ENCODE measurements at regions not wholly inside any gene's neighbourhood (a gene's known extent, or its start where the extent isn't known, plus 50 kb on each side); places are given as distances from the start of the nearest gene placed in this dataset.

GRCh38 chr11:112519751-112520150, 259.1 kb upstream of the PLET1 start (continued):
- TF ChIP-seq AFF4 (CRISPR knock-in tag; IDR thresholded peaks at IDR 0.05; ENCODE audit: borderline replicate concordance) (no peak), SMAD4 (CRISPR knock-in tag; IDR thresholded peaks at IDR 0.05) (no peak), EMX1 (CRISPR knock-in tag; IDR thresholded peaks at IDR 0.05) (no peak)

GRCh38 chr11:112520354-112520753, 259.7 kb upstream of the PLET1 start:
- H3K4me3 Mint-ChIP-seq = no peak overlapping the region
- TF ChIP-seq ZMAT4 (CRISPR knock-in tag; IDR thresholded peaks at IDR 0.05) = no peak
- CTCF ChIA-PET = interaction anchor here (1.4 to 1.6 kb wide), 2 partner anchors 36 to 66 kb away, joined by 3 to 4 read pairs; no protein-coding TSS in a partner anchor
- no peak for DNase-seq (ENCODE audit: low spot score)
- H3K4me1 Mint-ChIP-seq = peaks cover 16% of the 10 kb centered on the region
- no peaks in the 10 kb centered on the region for H3K27me3 Mint-ChIP-seq (ENCODE audit: low read depth)
- POLR2A ChIA-PET = no interaction called here
- no peak for ATAC-seq
- H3K27ac Mint-ChIP-seq = no peak overlapping the region
- no peaks in the 10 kb centered on the region for H3K36me3 Mint-ChIP-seq
- peaks cover 5% of the 10 kb centered on the region for H3K9me3 Mint-ChIP-seq

GRCh38 chr11:112522536-112522935, 261.9 kb upstream of the PLET1 start:
- TF ChIP-seq FOXJ3 (CRISPR knock-in tag; IDR thresholded peaks at IDR 0.05; ENCODE audit: borderline replicate concordance) = no peak
- TF ChIP-seq NR2C2 (CRISPR knock-in tag; IDR thresholded peaks at IDR 0.05) = no peak
- no peak for TF ChIP-seq HMGXB4 (CRISPR knock-in tag; IDR thresholded peaks at IDR 0.05)
- no peak for TF ChIP-seq ATF3 (CRISPR knock-in tag; conservative IDR thresholded peaks at IDR 0.05)
- no peak for TF ChIP-seq ERG (CRISPR knock-in tag; IDR thresholded peaks at IDR 0.05)
- TF ChIP-seq ZSCAN18 (CRISPR knock-in tag; IDR thresholded peaks at IDR 0.05) = no peak
- TF ChIP-seq FOXP1 (CRISPR knock-in tag; IDR thresholded peaks at IDR 0.05; ENCODE audit: borderline replicate concordance) = no peak
- no peak for TF ChIP-seq JAZF1 (CRISPR knock-in tag; IDR thresholded peaks at IDR 0.05)
- no peak for TF ChIP-seq ZNF232 (CRISPR knock-in tag; IDR thresholded peaks at IDR 0.05)
- no peak for TF ChIP-seq MLX (CRISPR knock-in tag; IDR thresholded peaks at IDR 0.05)
- TF ChIP-seq ATF1 (CRISPR knock-in tag; IDR thresholded peaks at IDR 0.05) = no peak
- TF ChIP-seq ATF6 (CRISPR knock-in tag; IDR thresholded peaks at IDR 0.05) = no peak
- Mint-ChIP-seq H3K4me1 (peaks cover 16% of the 10 kb centered on the region), H3K4me3 (no peak overlapping the region), H3K27ac (no peak overlapping the region), H3K27me3 (ENCODE audit: low read depth) (no peaks in the 10 kb centered on the region), H3K9me3 (peaks cover 5% of the 10 kb centered on the region), H3K36me3 (no peaks in the 10 kb centered on the region)
- no peak for ATAC-seq
- ChIA-PET POLR2A (no interaction called here), CTCF (interaction anchor here (0.6 to 0.9 kb wide), 2 partner anchors 82 to 182 kb away, joined by 3 to 4 read pairs; no protein-coding TSS in a partner anchor)
- DNase-seq (ENCODE audit: low spot score) = no peak

All from WTC11 (cell line).